ENCODE measurements at regions not wholly inside any gene's neighbourhood (a gene's known extent, or its start where the extent isn't known, plus 50 kb on each side); places are given as distances from the start of the nearest gene placed in this dataset.

DNA sequence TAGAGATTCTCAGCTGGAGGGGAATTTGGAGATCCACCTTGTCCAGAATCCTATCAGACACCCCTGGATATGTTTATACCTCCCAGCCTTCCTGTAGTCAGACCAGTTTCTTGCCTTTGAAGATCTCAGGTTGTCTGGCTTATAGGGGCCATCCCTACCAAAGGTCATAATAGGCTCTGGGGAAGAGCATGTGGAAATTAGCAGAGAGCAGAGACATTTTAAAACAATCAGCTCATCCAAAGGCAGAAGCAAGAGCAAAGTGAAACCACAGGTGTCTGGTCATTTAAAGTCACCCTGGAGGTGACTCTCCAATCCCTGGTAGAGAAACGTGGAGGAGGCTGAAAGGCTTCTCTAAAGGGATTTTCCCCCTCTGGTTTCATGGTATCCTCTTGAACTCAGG is 299.3 kb upstream of the EEF2KMT start:
- Histone ChIP-seq H3K9me2 (ENCODE audit: insufficient read depth) (no peaks in the 10 kb centered on the region; the same call in 1 of the 2 replicates), H3K4me3 (no peak overlapping the region), H3K27me3 (ENCODE audit: insufficient read depth) (no peaks in the 10 kb centered on the region), H4K20me1 (replicated peaks; ENCODE audit: insufficient read depth) (no peaks in the 10 kb centered on the region), H3F3A (replicated peaks; ENCODE audit: low read depth) (no peaks in the 10 kb centered on the region), H3K36me3 (ENCODE audit: insufficient read depth) (no peaks in the 10 kb centered on the region), H3K4me2 (no peak overlapping the region), H2AFZ (no peak overlapping the region), H3K27ac (ENCODE audit: low read depth) (no peak overlapping the region), H3K79me2 (replicated peaks; ENCODE audit: insufficient read depth) (no peaks in the 10 kb centered on the region), H3K4me1 (ENCODE audit: insufficient read depth) (peaks cover 11% of the 10 kb centered on the region)
- TF ChIP-seq, protein P1, sequence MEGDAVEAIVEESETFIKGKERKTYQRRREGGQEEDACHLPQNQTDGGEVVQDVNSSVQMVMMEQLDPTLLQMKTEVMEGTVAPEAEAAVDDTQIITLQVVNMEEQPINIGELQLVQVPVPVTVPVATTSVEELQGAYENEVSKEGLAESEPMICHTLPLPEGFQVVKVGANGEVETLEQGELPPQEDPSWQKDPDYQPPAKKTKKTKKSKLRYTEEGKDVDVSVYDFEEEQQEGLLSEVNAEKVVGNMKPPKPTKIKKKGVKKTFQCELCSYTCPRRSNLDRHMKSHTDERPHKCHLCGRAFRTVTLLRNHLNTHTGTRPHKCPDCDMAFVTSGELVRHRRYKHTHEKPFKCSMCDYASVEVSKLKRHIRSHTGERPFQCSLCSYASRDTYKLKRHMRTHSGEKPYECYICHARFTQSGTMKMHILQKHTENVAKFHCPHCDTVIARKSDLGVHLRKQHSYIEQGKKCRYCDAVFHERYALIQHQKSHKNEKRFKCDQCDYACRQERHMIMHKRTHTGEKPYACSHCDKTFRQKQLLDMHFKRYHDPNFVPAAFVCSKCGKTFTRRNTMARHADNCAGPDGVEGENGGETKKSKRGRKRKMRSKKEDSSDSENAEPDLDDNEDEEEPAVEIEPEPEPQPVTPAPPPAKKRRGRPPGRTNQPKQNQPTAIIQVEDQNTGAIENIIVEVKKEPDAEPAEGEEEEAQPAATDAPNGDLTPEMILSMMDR (conservative IDR thresholded peaks at IDR 0.05; ENCODE audit: low read depth in 2 of 2) = no peak
- TF ChIP-seq CREB1 (CRISPR knock-in tag; IDR thresholded peaks at IDR 0.05; ENCODE audit: low read depth) = no peak
- TF ChIP-seq, protein P2, sequence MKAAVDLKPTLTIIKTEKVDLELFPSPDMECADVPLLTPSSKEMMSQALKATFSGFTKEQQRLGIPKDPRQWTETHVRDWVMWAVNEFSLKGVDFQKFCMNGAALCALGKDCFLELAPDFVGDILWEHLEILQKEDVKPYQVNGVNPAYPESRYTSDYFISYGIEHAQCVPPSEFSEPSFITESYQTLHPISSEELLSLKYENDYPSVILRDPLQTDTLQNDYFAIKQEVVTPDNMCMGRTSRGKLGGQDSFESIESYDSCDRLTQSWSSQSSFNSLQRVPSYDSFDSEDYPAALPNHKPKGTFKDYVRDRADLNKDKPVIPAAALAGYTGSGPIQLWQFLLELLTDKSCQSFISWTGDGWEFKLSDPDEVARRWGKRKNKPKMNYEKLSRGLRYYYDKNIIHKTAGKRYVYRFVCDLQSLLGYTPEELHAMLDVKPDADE (IDR thresholded peaks at IDR 0.05) = no peak
- TF ChIP-seq ZNF114 (CRISPR knock-in tag; IDR thresholded peaks at IDR 0.05) = no peak
- TF ChIP-seq JUNB (IDR thresholded peaks at IDR 0.05; ENCODE audit: unreplicated experiment) = no peak
- TF ChIP-seq NANOG (IDR thresholded peaks at IDR 0.05; ENCODE audit: borderline replicate concordance) = no peak
- TF ChIP-seq STAT1 (IDR thresholded peaks at IDR 0.05; ENCODE audit: unreplicated experiment) = no peak
- TF ChIP-seq, protein P3, sequence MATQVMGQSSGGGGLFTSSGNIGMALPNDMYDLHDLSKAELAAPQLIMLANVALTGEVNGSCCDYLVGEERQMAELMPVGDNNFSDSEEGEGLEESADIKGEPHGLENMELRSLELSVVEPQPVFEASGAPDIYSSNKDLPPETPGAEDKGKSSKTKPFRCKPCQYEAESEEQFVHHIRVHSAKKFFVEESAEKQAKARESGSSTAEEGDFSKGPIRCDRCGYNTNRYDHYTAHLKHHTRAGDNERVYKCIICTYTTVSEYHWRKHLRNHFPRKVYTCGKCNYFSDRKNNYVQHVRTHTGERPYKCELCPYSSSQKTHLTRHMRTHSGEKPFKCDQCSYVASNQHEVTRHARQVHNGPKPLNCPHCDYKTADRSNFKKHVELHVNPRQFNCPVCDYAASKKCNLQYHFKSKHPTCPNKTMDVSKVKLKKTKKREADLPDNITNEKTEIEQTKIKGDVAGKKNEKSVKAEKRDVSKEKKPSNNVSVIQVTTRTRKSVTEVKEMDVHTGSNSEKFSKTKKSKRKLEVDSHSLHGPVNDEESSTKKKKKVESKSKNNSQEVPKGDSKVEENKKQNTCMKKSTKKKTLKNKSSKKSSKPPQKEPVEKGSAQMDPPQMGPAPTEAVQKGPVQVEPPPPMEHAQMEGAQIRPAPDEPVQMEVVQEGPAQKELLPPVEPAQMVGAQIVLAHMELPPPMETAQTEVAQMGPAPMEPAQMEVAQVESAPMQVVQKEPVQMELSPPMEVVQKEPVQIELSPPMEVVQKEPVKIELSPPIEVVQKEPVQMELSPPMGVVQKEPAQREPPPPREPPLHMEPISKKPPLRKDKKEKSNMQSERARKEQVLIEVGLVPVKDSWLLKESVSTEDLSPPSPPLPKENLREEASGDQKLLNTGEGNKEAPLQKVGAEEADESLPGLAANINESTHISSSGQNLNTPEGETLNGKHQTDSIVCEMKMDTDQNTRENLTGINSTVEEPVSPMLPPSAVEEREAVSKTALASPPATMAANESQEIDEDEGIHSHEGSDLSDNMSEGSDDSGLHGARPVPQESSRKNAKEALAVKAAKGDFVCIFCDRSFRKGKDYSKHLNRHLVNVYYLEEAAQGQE (IDR thresholded peaks at IDR 0.05; ENCODE audit: unreplicated experiment) = no peak
- TF ChIP-seq, protein P4, sequence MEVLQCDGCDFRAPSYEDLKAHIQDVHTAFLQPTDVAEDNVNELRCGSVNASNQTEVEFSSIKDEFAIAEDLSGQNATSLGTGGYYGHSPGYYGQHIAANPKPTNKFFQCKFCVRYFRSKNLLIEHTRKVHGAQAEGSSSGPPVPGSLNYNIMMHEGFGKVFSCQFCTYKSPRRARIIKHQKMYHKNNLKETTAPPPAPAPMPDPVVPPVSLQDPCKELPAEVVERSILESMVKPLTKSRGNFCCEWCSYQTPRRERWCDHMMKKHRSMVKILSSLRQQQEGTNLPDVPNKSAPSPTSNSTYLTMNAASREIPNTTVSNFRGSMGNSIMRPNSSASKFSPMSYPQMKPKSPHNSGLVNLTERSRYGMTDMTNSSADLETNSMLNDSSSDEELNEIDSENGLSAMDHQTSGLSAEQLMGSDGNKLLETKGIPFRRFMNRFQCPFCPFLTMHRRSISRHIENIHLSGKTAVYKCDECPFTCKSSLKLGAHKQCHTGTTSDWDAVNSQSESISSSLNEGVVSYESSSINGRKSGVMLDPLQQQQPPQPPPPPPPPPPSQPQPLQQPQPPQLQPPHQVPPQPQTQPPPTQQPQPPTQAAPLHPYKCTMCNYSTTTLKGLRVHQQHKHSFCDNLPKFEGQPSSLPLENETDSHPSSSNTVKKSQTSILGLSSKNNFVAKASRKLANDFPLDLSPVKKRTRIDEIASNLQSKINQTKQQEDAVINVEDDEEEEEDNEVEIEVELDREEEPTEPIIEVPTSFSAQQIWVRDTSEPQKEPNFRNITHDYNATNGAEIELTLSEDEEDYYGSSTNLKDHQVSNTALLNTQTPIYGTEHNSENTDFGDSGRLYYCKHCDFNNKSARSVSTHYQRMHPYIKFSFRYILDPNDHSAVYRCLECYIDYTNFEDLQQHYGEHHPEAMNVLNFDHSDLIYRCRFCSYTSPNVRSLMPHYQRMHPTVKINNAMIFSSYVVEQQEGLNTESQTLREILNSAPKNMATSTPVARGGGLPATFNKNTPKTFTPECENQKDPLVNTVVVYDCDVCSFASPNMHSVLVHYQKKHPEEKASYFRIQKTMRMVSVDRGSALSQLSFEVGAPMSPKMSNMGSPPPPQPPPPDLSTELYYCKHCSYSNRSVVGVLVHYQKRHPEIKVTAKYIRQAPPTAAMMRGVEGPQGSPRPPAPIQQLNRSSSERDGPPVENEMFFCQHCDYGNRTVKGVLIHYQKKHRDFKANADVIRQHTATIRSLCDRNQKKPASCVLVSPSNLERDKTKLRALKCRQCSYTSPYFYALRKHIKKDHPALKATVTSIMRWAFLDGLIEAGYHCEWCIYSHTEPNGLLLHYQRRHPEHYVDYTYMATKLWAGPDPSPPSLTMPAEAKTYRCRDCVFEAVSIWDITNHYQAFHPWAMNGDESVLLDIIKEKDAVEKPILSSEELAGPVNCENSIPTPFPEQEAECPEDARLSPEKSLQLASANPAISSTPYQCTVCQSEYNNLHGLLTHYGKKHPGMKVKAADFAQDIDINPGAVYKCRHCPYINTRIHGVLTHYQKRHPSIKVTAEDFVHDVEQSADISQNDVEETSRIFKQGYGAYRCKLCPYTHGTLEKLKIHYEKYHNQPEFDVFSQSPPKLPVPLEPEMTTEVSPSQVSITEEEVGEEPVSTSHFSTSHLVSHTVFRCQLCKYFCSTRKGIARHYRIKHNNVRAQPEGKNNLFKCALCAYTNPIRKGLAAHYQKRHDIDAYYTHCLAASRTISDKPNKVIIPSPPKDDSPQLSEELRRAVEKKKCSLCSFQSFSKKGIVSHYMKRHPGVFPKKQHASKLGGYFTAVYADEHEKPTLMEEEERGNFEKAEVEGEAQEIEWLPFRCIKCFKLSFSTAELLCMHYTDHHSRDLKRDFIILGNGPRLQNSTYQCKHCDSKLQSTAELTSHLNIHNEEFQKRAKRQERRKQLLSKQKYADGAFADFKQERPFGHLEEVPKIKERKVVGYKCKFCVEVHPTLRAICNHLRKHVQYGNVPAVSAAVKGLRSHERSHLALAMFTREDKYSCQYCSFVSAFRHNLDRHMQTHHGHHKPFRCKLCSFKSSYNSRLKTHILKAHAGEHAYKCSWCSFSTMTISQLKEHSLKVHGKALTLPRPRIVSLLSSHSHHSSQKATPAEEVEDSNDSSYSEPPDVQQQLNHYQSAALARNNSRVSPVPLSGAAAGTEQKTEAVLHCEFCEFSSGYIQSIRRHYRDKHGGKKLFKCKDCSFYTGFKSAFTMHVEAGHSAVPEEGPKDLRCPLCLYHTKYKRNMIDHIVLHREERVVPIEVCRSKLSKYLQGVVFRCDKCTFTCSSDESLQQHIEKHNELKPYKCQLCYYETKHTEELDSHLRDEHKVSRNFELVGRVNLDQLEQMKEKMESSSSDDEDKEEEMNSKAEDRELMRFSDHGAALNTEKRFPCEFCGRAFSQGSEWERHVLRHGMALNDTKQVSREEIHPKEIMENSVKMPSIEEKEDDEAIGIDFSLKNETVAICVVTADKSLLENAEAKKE (CRISPR knock-in tag; IDR thresholded peaks at IDR 0.05) = no peak
- no peak for TF ChIP-seq ZNF331 (CRISPR knock-in tag; IDR thresholded peaks at IDR 0.05; ENCODE audit: low read depth)
- TF ChIP-seq POLR2AphosphoS5 (IDR thresholded peaks at IDR 0.05; ENCODE audit: low read depth) = no peak
- TF ChIP-seq EZH2phosphoT487 (IDR thresholded peaks at IDR 0.05; ENCODE audit: unreplicated experiment) = no peak
- TF ChIP-seq EZH2 (IDR thresholded peaks at IDR 0.05; ENCODE audit: low read depth, unreplicated experiment) = no peak
- DNase-seq (ENCODE audit: low spot score) = no peak
- Mint-ChIP-seq H3K4me3 (no peak overlapping the region), H3K36me3 (ENCODE audit: low read depth) (no peaks in the 10 kb centered on the region), H3K4me1 (peaks cover 7% of the 10 kb centered on the region), H3K27ac (no peak overlapping the region), H3K27me3 (ENCODE audit: insufficient read depth, low read depth, poor library complexity) (peaks cover 6% of the 10 kb centered on the region), H3K9me3 (no peaks in the 10 kb centered on the region)
- no peak for ATAC-seq
